Caki2 (cell line): ENCODE measurements at regions not wholly inside any gene's neighbourhood (a gene's known extent, or its start where the extent isn't known, plus 50 kb on each side); places are given as distances from the start of the nearest gene placed in this dataset.
A peak's percentile ranks its signal among the peaks of the same experiment; 100 is the strongest.

Experiments
- DNase-seq: peaks from one replicate; pipeline ENCODE4 v3.0.0-alpha.2; 2015; ENCODE audit warnings: low read depth
- in situ Hi-C: cut with HindIII; loops from 2 replicates; pipeline ENCODE4 v1.10.0; 2016; ENCODE audit warnings: low sequenced_read_pairs, low pct_unique_long_range_greater_than_20kb, mixed read lengths

GRCh38 chr13:50141375-50141975 is 126.2 kb downstream of the KCNRG start:
- in situ Hi-C loops = no loop called here
- no peak for DNase-seq

- in situ Hi-C loops = no loop called here
These were observed 129.3 kb downstream of the KCNRG start for GRCh38 chr13:50144246-50145160.

GRCh38 chr13:50149214-50149613 is 134.0 kb downstream of the KCNRG start:
- no peak for DNase-seq
- in situ Hi-C loops = no loop called here

More at GRCh38 chr13:50144246-50145160, 129.3 kb downstream of the KCNRG start:
- DNase-seq = no peak

GRCh38 chr13:50149932-50150331 is 134.7 kb downstream of the KCNRG start:
- no peak for DNase-seq
- in situ Hi-C loops = no loop called here

- no peak for DNase-seq
- in situ Hi-C loops = no loop called here
These were observed 137.0 kb downstream of the KCNRG start for GRCh38 chr13:50152224-50152623.

GRCh38 chr13:50152655-50153309 is 137.5 kb downstream of the KCNRG start:
- in situ Hi-C loops = no loop called here
- DNase-seq = no peak

- in situ Hi-C loops = no loop called here
- DNase-seq = no peak
These were observed 138.2 kb downstream of the KCNRG start for GRCh38 chr13:50153401-50153800.

GRCh38 chr13:50153876-50154275 is 138.6 kb downstream of the KCNRG start:
- no peak for DNase-seq
- in situ Hi-C loops = no loop called here

GRCh38 chr13:50154697-50155096 is 139.5 kb downstream of the KCNRG start:
- in situ Hi-C loops = no loop called here

GRCh38 chr13:50156140-50156539 is 140.9 kb downstream of the KCNRG start:
- in situ Hi-C loops = no loop called here
- DNase-seq = peak; percentile 8

More at GRCh38 chr13:50154697-50155096, 139.5 kb downstream of the KCNRG start:
- no peak for DNase-seq

- no peak for DNase-seq
- in situ Hi-C loops = no loop called here
These were observed 141.4 kb downstream of the KCNRG start for GRCh38 chr13:50156561-50157127.

GRCh38 chr13:50158385-50159165 is 143.3 kb downstream of the KCNRG start:
- no peak for DNase-seq
- in situ Hi-C loops = no loop called here

GRCh38 chr13:50159607-50160006 is 144.4 kb downstream of the KCNRG start:
- DNase-seq = no peak
- in situ Hi-C loops = no loop called here

- in situ Hi-C loops = no loop called here
- DNase-seq = no peak
These were observed 145.8 kb downstream of the KCNRG start for GRCh38 chr13:50161052-50161451.

- no peak for DNase-seq
- in situ Hi-C loops = no loop called here
These were observed 146.8 kb downstream of the KCNRG start for GRCh38 chr13:50162001-50162400.

- DNase-seq = no peak
- in situ Hi-C loops = no loop called here
These were observed 147.3 kb downstream of the KCNRG start for GRCh38 chr13:50162567-50162966.

- in situ Hi-C loops = no loop called here
- no peak for DNase-seq
These were observed 152.1 kb downstream of the KCNRG start for GRCh38 chr13:50167224-50167947.

GRCh38 chr13:50167967-50168366 is 152.7 kb downstream of the KCNRG start:
- no peak for DNase-seq
- in situ Hi-C loops = no loop called here
